ENCODE measurements at regions not wholly inside any gene's neighbourhood (a gene's known extent, or its start where the extent isn't known, plus 50 kb on each side); places are given as distances from the start of the nearest gene placed in this dataset.

GRCh38 chr2:240229603-240230235 is 89.3 kb upstream of the OTOS start:
- H3K9me2 ChIP-seq (replicated peaks; ENCODE audit: insufficient read depth) = no peaks in the 10 kb centered on the region
- DNase-seq (ENCODE audit: low spot score) = no peak
- no peak overlapping the region for H2AFZ ChIP-seq
- no peaks in the 10 kb centered on the region for H3K27me3 ChIP-seq
- H3K4me3 ChIP-seq = no peak overlapping the region
- H3K9me3 ChIP-seq (ENCODE audit: low read depth) = peaks cover 5% of the 10 kb centered on the region
- 89% methylated on average over 5 of the region's 5 CpGs for WGBS (ENCODE audit: low lambda C conversion rate, missing lambda C conversion rate)
- H3K27ac ChIP-seq = no peak overlapping the region
- no peak overlapping the region for H3K4me2 ChIP-seq
- no peaks in the 10 kb centered on the region for H4K20me1 ChIP-seq (ENCODE audit: insufficient read depth, poor library complexity, severe bottlenecking)
- no peaks in the 10 kb centered on the region for H3K36me3 ChIP-seq (replicated peaks; ENCODE audit: insufficient read depth, low read depth)
- no peaks in the 10 kb centered on the region for H3K79me2 ChIP-seq
- TF ChIP-seq EZH2phosphoT487 (IDR thresholded peaks at IDR 0.05; ENCODE audit: low read depth, severe bottlenecking, unreplicated experiment) (no peak), EZH2 (IDR thresholded peaks at IDR 0.05; ENCODE audit: borderline replicate concordance) (no peak), CTCF (IDR thresholded peaks at IDR 0.05; ENCODE audit: poor library complexity) (no peak)
- no peaks in the 10 kb centered on the region for H3K4me1 ChIP-seq (ENCODE audit: insufficient read depth)

GRCh38 chr2:240230291-240230931 is 90.0 kb upstream of the OTOS start:
- no peak for DNase-seq (ENCODE audit: low spot score)
- no peak overlapping the region for H2AFZ ChIP-seq
- no peaks in the 10 kb centered on the region for H3K9me2 ChIP-seq (replicated peaks; ENCODE audit: insufficient read depth)

GRCh38 chr2:240231838-240232244 is 91.4 kb upstream of the OTOS start:
- TF ChIP-seq EZH2phosphoT487 (IDR thresholded peaks at IDR 0.05; ENCODE audit: low read depth, severe bottlenecking, unreplicated experiment) = no peak
- TF ChIP-seq CTCF (IDR thresholded peaks at IDR 0.05; ENCODE audit: poor library complexity) = no peak
- Histone ChIP-seq H3K79me2 (no peaks in the 10 kb centered on the region), H3K4me1 (ENCODE audit: insufficient read depth) (no peaks in the 10 kb centered on the region), H3K9me3 (ENCODE audit: low read depth) (peaks cover 5% of the 10 kb centered on the region), H3K4me3 (no peak overlapping the region), H3K36me3 (replicated peaks; ENCODE audit: insufficient read depth, low read depth) (no peaks in the 10 kb centered on the region), H3K9me2 (replicated peaks; ENCODE audit: insufficient read depth) (no peaks in the 10 kb centered on the region), H3K27ac (no peak overlapping the region), H2AFZ (no peak overlapping the region), H3K4me2 (no peak overlapping the region), H4K20me1 (ENCODE audit: insufficient read depth, poor library complexity, severe bottlenecking) (no peaks in the 10 kb centered on the region), H3K27me3 (no peaks in the 10 kb centered on the region)
- WGBS (ENCODE audit: low lambda C conversion rate, missing lambda C conversion rate) = 97% methylated on average over 12 of the region's 12 CpGs
- DNase-seq (ENCODE audit: low spot score) = no peak

More at GRCh38 chr2:240230291-240230931, 90.0 kb upstream of the OTOS start:
- no peaks in the 10 kb centered on the region for H3K27me3 ChIP-seq
- no peaks in the 10 kb centered on the region for H3K4me1 ChIP-seq (ENCODE audit: insufficient read depth)
- TF ChIP-seq EZH2phosphoT487 (IDR thresholded peaks at IDR 0.05; ENCODE audit: low read depth, severe bottlenecking, unreplicated experiment) (no peak), EZH2 (IDR thresholded peaks at IDR 0.05; ENCODE audit: borderline replicate concordance) (no peak), CTCF (IDR thresholded peaks at IDR 0.05; ENCODE audit: poor library complexity) (no peak)
- H3K9me3 ChIP-seq (ENCODE audit: low read depth) = peaks cover 5% of the 10 kb centered on the region
- 89% methylated on average over 9 of the region's 9 CpGs for whole genome bisulfite sequencing (ENCODE audit: low lambda C conversion rate, missing lambda C conversion rate)
- no peak overlapping the region for H3K27ac ChIP-seq
- no peaks in the 10 kb centered on the region for H4K20me1 ChIP-seq (ENCODE audit: insufficient read depth, poor library complexity, severe bottlenecking)
- no peak overlapping the region for H3K4me3 ChIP-seq
- no peaks in the 10 kb centered on the region for H3K36me3 ChIP-seq (replicated peaks; ENCODE audit: insufficient read depth, low read depth)
- no peak overlapping the region for H3K4me2 ChIP-seq
- H3K79me2 ChIP-seq = no peaks in the 10 kb centered on the region
